Ishikawa (cell line): ENCODE measurements at regions not wholly inside any gene's neighbourhood (a gene's known extent, or its start where the extent isn't known, plus 50 kb on each side); places are given as distances from the start of the nearest gene placed in this dataset.

Experiments
- CEBPB ChIP-seq: IDR thresholded peaks from 2 replicates; pipeline ENCODE4 v1.6.1; 2012
- CREB1 ChIP-seq: IDR thresholded peaks from 2 replicates; pipeline ENCODE4 v1.6.1; 2012; ENCODE audit warnings: low read depth
- EGR1 ChIP-seq: IDR thresholded peaks from 2 replicates; pipeline ENCODE4 v1.6.1; 2012
- EP300 ChIP-seq: IDR thresholded peaks from 2 replicates; pipeline ENCODE4 v1.6.1; 2012; ENCODE audit warnings: borderline replicate concordance
- FOXM1 ChIP-seq: IDR thresholded peaks from 2 replicates; pipeline ENCODE4 v1.6.1; 2012; ENCODE audit warnings: low read depth, borderline replicate concordance
- MAX ChIP-seq: IDR thresholded peaks from 2 replicates; pipeline ENCODE4 v1.6.1; 2012
- NFIC ChIP-seq: IDR thresholded peaks from 2 replicates; pipeline ENCODE4 v1.6.1; 2012
- RAD21 ChIP-seq: IDR thresholded peaks from 2 replicates; pipeline ENCODE4 v1.6.1; 2012; ENCODE audit warnings: low read depth
- TAF1 ChIP-seq: IDR thresholded peaks from 2 replicates; pipeline ENCODE4 v1.6.1; 2012; ENCODE audit warnings: low read depth, mild to moderate bottlenecking
- TCF12 ChIP-seq: IDR thresholded peaks from 2 replicates; pipeline ENCODE4 v1.6.1; 2012; ENCODE audit warnings: low read depth
- TEAD4 ChIP-seq: IDR thresholded peaks from 2 replicates; pipeline ENCODE4 v1.6.1; 2012
- USF1 ChIP-seq: IDR thresholded peaks from 2 replicates; pipeline ENCODE4 v1.6.1; 2012
- YY1 ChIP-seq: IDR thresholded peaks from 2 replicates; pipeline ENCODE4 v1.6.1; 2012; ENCODE audit warnings: low read depth
- ZBTB7A ChIP-seq: IDR thresholded peaks from 2 replicates; pipeline ENCODE4 v1.6.1; 2012; ENCODE audit warnings: low read depth
- TF ChIP-seq, protein P1 (sequence below): IDR thresholded peaks from 2 replicates; pipeline ENCODE4 v1.6.1; 2012; ENCODE audit warnings: low read depth, mild to moderate bottlenecking

DNA sequence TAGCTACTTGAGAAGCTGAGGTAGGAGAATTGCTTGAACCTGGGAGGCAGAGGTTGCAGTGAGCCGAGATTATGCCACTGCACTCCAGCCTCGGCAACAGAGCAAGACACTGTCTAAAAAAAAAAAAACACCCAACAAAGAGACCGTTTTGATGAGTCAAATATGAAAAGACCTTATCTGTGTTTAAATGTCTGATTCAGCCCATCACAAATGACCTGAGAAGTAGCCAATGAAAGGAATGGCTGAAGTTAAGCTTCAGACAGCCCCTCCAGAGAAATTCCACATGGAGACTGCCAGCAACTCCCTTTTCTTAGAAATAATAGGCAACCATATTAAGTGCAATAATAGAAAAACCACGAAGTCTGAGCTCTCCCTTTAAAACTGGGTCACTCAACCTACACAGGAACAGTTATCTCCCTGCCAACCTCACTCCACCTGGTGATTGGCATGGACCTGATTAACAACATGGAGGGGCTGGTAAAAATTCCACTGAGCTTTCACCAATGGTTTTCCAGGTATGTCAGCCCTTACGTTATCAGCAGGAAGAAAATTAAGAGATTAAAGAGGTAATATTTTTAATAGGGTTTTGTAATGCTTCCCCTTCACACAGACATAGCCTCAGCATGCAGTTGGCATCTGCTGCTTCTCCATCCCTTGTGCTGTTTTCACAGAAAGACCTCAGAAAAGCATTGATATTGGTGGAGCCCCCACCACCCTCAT, 238.1 kb upstream of the STT3B start:
- no peak for TF ChIP-seq CEBPB
- TF ChIP-seq, protein P1, sequence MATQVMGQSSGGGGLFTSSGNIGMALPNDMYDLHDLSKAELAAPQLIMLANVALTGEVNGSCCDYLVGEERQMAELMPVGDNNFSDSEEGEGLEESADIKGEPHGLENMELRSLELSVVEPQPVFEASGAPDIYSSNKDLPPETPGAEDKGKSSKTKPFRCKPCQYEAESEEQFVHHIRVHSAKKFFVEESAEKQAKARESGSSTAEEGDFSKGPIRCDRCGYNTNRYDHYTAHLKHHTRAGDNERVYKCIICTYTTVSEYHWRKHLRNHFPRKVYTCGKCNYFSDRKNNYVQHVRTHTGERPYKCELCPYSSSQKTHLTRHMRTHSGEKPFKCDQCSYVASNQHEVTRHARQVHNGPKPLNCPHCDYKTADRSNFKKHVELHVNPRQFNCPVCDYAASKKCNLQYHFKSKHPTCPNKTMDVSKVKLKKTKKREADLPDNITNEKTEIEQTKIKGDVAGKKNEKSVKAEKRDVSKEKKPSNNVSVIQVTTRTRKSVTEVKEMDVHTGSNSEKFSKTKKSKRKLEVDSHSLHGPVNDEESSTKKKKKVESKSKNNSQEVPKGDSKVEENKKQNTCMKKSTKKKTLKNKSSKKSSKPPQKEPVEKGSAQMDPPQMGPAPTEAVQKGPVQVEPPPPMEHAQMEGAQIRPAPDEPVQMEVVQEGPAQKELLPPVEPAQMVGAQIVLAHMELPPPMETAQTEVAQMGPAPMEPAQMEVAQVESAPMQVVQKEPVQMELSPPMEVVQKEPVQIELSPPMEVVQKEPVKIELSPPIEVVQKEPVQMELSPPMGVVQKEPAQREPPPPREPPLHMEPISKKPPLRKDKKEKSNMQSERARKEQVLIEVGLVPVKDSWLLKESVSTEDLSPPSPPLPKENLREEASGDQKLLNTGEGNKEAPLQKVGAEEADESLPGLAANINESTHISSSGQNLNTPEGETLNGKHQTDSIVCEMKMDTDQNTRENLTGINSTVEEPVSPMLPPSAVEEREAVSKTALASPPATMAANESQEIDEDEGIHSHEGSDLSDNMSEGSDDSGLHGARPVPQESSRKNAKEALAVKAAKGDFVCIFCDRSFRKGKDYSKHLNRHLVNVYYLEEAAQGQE, result no peak
- no peak for TF ChIP-seq RAD21
- no peak for TF ChIP-seq MAX
- no peak for TF ChIP-seq EP300
- no peak for TF ChIP-seq TAF1
- no peak for TF ChIP-seq ZBTB7A
- no peak for TF ChIP-seq CREB1
- TF ChIP-seq NFIC, result no peak
- TF ChIP-seq EGR1, result no peak
- no peak for TF ChIP-seq YY1
- no peak for TF ChIP-seq FOXM1
- TF ChIP-seq TEAD4, result no peak
- no peak for TF ChIP-seq USF1
- TF ChIP-seq TCF12, result no peak

GRCh38 chr3:31295150-31295765, 237.5 kb upstream of the STT3B start:
- no peak for TF ChIP-seq EP300
- TF ChIP-seq MAX, result no peak
- no peak for TF ChIP-seq NFIC
- TF ChIP-seq TCF12, result no peak
- no peak for TF ChIP-seq YY1

DNA sequence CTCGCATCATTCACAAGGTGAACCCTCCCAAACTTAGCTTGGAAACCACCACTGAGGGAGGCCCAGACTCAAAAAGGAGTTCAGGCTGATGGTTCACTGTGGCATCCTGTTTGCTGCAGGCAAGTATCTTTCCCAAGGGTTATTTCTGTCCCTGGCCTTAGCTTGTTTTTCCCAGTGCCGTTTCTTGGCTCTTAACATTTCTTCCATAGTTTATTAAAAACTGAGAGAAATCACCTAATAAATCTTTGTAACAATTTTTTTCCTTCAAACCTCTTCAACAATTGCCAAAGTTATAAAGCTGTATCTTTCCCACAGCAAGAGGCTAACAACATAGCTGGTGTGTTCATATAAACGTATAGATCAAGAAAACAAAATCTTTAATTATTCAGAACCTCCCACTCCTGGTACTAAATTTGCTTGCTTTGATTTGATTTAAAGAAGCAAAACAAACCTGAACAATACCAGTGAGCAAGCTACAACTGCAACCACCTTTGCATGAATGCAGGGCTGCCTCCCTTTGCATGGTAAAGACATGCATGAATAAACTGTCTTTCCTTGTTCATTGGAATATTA, 234.9 kb upstream of the STT3B start:
- TF ChIP-seq RAD21 (no peak), ZBTB7A (no peak), TAF1 (no peak), MAX (no peak), CREB1 (no peak), EGR1 (no peak), CEBPB (no peak)

DNA sequence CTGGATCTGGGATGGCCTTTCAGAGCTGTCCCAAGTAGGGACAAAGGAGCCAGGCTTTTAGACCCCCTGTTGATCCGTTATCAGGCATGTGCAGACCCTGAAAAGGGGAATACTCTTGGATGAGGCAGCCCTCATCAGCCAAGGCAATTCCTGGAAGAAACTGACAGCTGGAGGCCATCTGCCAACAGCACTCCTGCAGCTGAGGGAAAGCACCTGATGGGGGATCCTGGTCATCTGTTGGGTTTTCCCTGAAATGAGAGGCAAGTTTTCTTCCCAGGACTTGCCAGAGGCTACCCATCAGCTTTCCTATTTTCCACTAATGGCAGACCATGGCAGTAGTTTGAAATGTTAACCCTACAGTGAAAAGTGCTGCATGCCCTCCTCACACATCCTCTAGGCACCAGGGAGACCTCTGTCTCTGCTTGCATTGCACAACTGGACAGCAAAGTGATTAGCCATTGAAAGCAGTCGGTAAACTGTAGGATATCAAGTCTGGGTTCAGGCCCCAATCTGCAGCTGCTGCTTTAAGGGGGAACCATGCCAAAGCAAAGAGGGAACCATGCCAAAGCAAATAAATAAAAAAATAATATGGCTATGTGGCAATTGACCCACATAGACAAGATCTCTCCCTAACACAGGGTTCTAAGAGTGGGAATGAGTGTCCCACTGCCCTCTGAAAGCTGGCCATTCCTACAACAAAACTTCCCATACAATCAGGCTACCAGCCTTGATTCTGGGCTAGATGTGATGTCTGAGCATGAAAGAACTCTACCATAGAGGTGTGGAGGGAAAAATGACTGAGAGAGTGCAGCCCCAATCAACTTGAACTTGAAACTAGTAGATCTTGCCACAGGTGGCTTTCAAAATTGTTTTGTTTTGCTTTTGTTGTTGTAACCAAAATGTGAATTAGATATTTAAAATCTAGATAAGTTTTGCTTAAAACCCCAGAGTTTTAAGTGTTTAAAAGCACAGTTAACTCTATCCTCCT, 232.0 kb upstream of the STT3B start:
- TF ChIP-seq EP300, result no peak
- TF ChIP-seq FOXM1, result no peak
- TF ChIP-seq NFIC, result no peak
- TF ChIP-seq MAX, result no peak
- no peak for TF ChIP-seq YY1
- no peak for TF ChIP-seq CREB1
- TF ChIP-seq TCF12, result no peak
- TF ChIP-seq, protein P1, result no peak
- TF ChIP-seq ZBTB7A, result no peak
- no peak for TF ChIP-seq CEBPB
- TF ChIP-seq TEAD4, result no peak
- no peak for TF ChIP-seq USF1
- TF ChIP-seq EGR1, result no peak
- no peak for TF ChIP-seq RAD21
- TF ChIP-seq TAF1, result no peak
